GM12892 (cell line): ENCODE measurements at regions not wholly inside any gene's neighbourhood (a gene's known extent, or its start where the extent isn't known, plus 50 kb on each side); places are given as distances from the start of the nearest gene placed in this dataset.
"Not testable (repeated sequence)": the region's sequence is repeated elsewhere in the genome, so short reads cannot be mapped to it uniquely, and the experiment has no call there.

Experiments used
- DNase-seq: peaks from one replicate; pipeline ENCODE4 v3.0.0; 2011; ENCODE audit not compliant: insufficient read length
- FAIRE-seq: peaks from 2 replicates; lab custom pipeline; 2011; peaks lifted over from hg19 to GRCh38; lab: Jason Lieb, UNC
- POLR2A ChIP-seq: IDR thresholded peaks from 2 replicates; pipeline ENCODE4 v1.6.1; 2011; ENCODE audit warnings: low read depth, low read length, control low read depth
- POLR2AphosphoS5 ChIP-seq: IDR thresholded peaks from 2 replicates; pipeline ENCODE4 v1.6.1; 2011; ENCODE audit warnings: low read depth, low read length, control low read depth
- TAF1 ChIP-seq: IDR thresholded peaks from 2 replicates; pipeline ENCODE4 v1.6.1; 2011; ENCODE audit warnings: low read depth, mild to moderate bottlenecking, control low read depth, low read length, borderline replicate concordance

DNA sequence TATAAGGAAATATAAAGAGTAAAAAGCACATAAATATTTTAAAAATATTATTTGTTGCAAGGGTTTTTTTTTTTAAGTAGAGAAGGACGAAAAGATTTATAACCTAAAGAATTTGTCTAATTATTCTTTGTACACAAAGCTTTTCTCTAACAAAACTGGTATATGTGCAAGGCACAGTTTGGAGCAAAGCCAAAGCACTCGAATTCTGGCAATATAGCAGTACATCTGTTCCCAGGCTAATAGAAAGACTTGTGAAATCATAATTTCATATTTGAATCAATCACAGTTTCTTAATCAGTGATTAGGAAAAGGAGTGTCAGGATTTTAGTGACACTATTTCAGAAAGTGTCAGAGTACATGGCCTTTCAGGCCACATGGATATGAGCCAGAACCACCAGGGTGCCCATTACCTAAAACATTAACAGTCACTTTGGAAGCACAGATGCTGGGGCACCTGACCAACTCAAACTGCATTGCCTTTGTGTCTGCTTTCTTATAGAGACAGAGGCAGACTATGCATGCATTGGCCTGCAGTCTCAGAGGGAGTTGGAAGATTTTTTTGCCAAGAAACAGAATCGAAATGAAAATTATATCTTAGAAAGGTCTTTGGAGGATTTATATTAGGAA, 651.8 kb upstream of the SGO1 start:
- TF ChIP-seq POLR2AphosphoS5 (no peak), POLR2A (no peak), TAF1 (no peak)
- FAIRE-seq (no peak), DNase-seq (no peak)

DNA sequence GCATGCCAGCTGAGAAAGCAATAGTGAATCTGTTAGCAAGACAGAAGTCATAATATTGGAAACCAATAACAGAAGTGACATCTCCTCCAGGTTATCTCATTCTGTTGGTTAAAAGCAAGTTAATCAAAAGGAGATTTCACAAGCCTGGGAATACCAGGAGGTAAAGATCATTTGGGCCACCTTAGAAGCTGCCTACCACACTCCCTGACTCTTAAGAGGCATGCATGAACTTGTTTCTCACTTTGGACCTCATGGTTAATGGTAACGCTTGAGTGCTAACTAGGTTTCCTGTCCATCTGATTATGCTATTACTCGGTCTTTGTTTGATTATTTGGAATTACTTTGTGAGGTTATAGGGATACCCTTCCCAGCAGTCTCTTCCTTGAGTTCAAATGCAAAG, 650.8 kb upstream of the SGO1 start:
- TF ChIP-seq TAF1: no peak
- no peak for TF ChIP-seq POLR2A
- no peak for TF ChIP-seq POLR2AphosphoS5
- FAIRE-seq: no peak
- DNase-seq: no peak

DNA sequence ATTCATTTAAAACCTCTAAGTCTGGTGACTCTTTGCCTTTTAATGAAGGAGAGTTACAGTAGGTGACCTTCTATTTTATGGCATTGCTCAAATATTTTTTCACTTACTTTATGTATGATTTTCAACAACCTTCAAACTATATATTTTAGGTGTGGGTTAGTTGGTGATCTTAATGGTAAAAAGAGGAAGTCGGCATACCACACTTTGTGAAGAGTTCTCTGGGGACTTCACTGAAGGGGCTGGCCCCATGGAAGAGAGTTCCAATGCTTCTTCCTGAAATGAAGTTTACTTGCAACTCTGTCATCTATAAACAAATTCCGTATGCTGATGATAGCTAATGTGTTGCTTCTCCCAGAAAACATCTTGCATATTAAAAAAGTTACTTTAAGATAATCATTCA, 647.0 kb upstream of the SGO1 start:
- TF ChIP-seq POLR2AphosphoS5 (no peak), TAF1 (no peak)
- FAIRE-seq: no peak
- no peak for DNase-seq

DNA sequence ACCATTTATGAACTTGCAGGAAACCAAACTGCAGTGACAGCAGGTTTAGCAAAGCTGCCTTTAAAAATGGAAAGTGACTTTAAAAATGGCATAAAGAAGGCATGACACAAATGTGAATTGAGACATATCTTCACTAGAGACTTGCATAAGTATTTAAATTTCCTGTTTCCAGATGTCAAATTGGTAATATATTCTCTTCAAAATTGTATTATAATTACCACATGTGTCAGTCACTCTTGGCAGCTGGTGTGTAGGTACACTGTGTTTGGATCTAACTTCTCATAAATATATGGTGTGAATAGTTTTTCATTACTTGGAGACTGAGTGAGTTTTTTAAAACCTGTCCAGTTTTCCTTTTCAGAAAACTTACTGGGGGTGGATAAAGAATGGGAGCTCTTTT, 636.2 kb upstream of the SGO1 start:
- DNase-seq: no peak
- TF ChIP-seq TAF1 (no peak), POLR2A (no peak), POLR2AphosphoS5 (no peak)
- FAIRE-seq: no peak

DNA sequence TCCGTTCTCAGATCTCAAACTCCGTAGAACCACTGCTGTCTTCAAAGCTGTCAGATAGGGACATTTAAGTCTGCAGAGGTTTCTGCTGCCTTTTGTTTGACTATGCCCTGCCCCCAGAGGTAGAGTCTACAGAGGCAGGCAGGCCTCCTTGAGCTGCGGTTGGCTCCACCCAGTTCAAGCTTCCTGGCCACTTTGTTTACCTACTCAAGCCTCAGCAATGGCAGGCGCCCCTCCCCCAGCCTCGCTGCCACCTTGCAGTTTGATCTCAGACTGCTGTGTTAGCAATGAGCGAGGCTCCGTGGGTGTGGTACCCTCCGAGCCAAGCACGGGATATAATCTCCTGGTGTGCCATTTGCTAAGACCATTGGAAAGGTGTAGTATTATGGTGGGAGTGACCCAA, 634.9 kb upstream of the SGO1 start:
- not testable (repeated sequence) for DNase-seq, FAIRE-seq

DNA sequence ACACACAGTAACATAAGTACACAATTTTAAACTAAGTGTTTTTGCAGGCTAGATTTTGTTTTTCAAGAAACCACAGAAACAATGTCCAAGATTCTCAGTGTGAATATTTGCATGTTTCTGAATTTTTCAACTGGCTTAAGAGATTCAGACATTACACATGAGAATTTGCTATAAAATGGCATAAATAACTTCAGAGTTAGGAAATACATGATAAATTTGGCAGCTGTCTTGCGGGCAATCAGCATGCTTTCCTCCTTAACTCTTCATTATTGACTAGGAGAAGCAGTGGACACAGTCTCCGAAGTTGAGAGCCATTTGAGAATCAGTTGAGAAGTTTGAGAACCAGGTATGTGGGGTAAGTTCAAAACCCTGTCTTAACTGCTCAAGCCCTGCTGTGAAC, 625.6 kb upstream of the SGO1 start:
- no peak for TF ChIP-seq TAF1
- TF ChIP-seq POLR2A: no peak
- FAIRE-seq: no peak
- no peak for DNase-seq

DNA sequence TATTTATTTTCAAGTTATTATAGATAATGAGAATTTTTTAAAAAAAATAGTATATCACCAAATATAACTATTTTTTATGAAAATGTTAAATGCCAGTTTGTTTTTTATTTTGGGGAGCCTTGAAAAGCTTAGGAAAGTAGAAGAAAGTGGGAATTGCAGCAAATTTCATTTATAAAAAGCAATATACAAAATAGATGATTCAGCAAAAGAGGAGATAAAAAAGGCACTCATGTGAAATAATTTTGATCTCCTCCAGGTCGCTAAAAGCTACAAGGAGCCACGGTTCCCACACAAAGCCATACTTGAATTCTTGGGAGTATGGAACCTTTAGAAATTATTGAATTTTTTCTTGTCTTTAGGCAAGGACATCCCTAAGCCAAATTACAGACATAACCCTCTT, 625.0 kb upstream of the SGO1 start:
- DNase-seq (no peak), FAIRE-seq (no peak)
- TF ChIP-seq POLR2A (no peak), POLR2AphosphoS5 (no peak), TAF1 (no peak)

DNA sequence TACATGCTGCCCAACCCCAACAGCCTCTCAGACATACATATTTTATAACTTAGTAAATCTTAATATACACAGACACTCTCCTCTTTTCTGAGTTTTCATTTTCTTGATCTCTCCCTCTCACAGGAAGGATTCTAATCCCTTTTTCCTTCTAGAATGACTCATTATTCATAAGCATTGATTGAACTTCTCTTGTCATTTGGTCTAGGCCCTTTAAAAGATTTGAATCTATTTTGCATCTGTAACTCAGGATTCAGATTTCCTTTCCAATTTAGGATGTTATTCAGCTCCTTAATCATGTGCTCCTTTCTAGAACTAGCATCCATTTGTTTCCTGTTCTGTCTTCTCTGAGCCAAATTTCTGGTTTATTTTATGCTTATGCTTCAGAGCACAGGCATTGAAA, 624.5 kb upstream of the SGO1 start:
- TF ChIP-seq TAF1 (no peak), POLR2A (no peak), POLR2AphosphoS5 (no peak)
- DNase-seq (no peak), FAIRE-seq (no peak)

DNA sequence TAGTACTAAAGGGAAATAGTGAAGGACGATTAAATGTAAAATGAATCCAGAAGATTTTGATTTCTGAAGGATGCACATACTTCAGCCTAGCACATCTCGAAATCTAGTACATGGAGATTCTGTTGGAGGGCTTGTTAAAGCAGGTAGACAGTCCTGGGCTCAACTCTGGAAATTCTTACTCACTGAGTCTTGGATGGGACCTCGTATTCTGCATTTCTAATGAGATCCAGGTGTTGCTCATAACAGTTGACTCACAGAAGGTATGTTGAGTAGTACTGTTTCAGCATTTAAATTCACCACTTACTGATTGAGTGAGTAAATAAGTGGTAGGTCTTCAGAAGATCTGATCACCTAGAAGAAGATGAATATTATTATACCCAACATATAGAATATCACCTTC, 623.4 kb upstream of the SGO1 start:
- DNase-seq (no peak), FAIRE-seq (no peak)
- TF ChIP-seq POLR2AphosphoS5 (no peak), TAF1 (no peak), POLR2A (no peak)

DNA sequence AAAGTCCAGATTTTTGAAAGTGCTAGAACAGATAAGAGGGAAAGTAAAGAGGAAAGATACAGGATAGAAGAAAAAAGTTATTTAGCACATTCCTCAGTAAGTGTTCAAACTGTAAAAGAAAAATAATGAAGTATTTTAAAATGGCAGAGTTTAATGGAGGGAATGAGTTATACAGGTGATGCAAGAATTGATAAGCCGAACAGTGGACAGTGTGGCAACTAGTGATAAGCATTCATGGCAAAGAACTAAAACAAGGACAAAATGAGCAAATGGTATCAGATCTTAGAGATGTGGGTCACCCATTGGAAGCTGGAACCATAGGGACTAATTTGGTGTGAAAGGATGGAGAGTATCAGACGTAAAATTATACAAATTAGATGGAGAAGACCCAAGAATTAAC, 622.9 kb upstream of the SGO1 start:
- no peak for DNase-seq
- TF ChIP-seq POLR2AphosphoS5 (no peak), TAF1 (no peak), POLR2A (no peak)
- no peak for FAIRE-seq

DNA sequence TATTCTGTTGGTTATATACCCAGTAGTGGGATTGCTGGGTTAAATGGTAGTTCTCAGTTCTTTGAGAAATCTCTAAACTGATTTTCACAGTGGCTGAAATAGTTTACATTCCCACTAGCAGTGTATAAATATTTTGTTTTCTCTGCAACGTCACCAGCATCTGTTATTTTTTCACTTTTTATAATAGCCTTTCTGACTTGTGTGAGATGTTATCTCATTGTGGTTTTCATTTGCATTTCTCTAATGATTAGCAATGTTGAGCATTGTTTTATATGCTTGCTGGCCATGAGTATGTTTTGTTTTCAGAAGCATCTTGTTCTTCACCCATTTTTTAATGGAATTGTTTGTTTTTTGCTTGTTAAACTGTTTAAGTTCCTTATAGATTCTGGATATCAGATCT, 612.7 kb upstream of the SGO1 start:
- no peak for FAIRE-seq
- DNase-seq: no peak
- TF ChIP-seq POLR2AphosphoS5: no peak

DNA sequence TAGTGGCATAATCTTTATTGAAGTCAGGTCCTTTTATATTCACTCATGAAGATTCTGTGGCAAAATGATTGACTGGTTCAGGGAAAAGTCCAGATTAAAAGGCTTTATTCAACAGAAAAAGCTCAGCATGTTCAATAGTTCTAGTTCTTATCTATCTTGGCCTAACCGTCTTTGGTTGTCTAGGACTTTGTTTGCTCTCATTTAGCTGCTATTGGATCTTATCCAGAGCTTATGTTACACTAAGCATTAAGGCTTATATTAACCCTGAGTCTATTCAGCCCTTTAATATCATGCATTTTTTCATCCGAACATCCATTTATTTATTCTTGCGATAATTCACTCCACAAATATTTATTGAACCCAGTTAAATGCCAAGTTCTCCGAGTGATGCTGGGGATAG, 601.0 kb upstream of the SGO1 start:
- FAIRE-seq (no peak), DNase-seq (no peak)
- no peak for TF ChIP-seq TAF1
- no peak for TF ChIP-seq POLR2A
- TF ChIP-seq POLR2AphosphoS5: no peak

DNA sequence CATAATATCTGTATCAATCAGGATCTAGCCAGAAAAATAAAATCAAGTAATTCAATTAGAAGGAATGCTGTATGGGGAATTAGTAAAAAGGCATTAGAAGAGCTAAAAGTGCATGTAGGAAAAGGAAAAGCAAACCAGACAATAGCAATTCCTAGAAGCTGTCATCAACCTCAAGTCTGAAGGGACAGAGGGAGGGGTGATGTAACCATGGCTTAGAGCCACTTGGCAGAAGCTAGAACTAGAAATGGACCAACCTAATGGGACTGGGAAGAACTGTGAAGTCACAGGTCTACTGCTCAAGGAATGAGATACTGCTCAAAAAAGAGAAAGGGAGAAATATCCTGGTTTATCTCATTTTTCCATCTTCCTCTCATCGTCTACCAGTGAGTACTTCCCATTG, 590.7 kb upstream of the SGO1 start:
- no peak for DNase-seq
- TF ChIP-seq POLR2A (no peak), POLR2AphosphoS5 (no peak), TAF1 (no peak)
- no peak for FAIRE-seq

DNA sequence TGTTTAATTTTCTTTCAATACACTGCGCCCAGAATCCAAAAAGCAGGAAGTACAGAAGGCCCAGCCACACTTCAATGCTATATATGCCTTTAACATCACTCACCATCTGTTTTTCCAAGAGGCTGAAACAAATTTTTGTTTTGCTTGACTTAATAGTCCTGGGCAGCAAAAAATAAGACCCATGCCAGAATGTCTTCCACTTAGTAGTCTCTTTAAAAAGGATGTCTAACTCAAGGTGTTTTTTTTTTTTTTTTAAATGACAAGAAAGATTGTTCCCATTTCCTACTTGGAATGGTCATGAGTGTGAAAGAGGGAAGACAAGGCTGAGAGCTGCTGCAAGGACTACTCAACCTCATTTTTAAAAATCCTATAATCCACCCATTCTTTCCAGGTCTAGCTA, 590.3 kb upstream of the SGO1 start:
- TF ChIP-seq POLR2A (no peak), POLR2AphosphoS5 (no peak), TAF1 (no peak)
- FAIRE-seq (no peak), DNase-seq (no peak)
